NCI-H2196 (cell line): ENCODE measurements at regions not wholly inside any gene's neighbourhood (a gene's known extent, or its start where the extent isn't known, plus 50 kb on each side); places are given as distances from the start of the nearest gene placed in this dataset.

Experiments
- DNase-seq: peaks from one replicate; lab custom pipeline; 2025; ENCODE audit not compliant: unreplicated experiment; lab: John Stamatoyannopoulos, UW

GRCh38 chr2:41993435-41993925 lies 54.3 kb upstream of the PKDCC start:
- DNase-seq: no peak

- DNase-seq: no peak
These were observed 53.6 kb upstream of the PKDCC start for GRCh38 chr2:41994233-41994637.

DNA sequence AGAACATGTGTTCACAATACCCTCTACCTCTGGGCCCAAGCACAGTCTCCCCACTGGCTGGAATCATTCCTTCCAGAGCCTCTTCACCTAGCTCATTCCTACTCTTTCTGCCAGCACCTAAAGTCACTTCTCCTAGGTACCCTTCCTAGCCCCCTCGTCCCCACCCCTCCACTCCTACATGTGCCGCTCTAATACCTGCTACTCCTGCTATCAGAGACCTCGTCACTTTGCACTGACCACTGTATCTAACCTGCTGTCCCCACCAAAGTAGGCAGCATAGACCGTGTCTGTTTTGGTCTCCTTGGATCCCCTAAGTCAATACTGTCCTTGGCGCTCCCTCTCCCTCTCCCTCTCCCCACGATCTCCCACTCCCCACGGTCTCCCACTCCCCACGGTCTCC lies 53.2 kb upstream of the PKDCC start:
- no peak for DNase-seq

GRCh38 chr2:41997561-41997960 lies 50.3 kb upstream of the PKDCC start:
- no peak for DNase-seq
